ENCODE measurements at regions not wholly inside any gene's neighbourhood (a gene's known extent, or its start where the extent isn't known, plus 50 kb on each side); places are given as distances from the start of the nearest gene placed in this dataset.
"Not testable (repeated sequence)": the region's sequence is repeated elsewhere in the genome, so short reads cannot be mapped to it uniquely, and the experiment has no call there.

- TF ChIP-seq EP300, CTCF (IDR thresholded peaks at IDR 0.05): not testable (repeated sequence)
These were observed 376.1 kb downstream of the C6orf118 start for GRCh38 chr6:164933238-164933794.

All from tibial nerve (tissue), 4 donors.